ENCODE measurements at regions not wholly inside any gene's neighbourhood (a gene's known extent, or its start where the extent isn't known, plus 50 kb on each side); places are given as distances from the start of the nearest gene placed in this dataset.

- no peak overlapping the region for H3K27ac ChIP-seq
- no peak for TF ChIP-seq ZFX (IDR thresholded peaks at IDR 0.05)
- no peak for TF ChIP-seq CTCF (conservative IDR thresholded peaks at IDR 0.05)
Observed at GRCh38 chr1:228917755-228918154, 182.5 kb downstream of the RHOU start.

DNA sequence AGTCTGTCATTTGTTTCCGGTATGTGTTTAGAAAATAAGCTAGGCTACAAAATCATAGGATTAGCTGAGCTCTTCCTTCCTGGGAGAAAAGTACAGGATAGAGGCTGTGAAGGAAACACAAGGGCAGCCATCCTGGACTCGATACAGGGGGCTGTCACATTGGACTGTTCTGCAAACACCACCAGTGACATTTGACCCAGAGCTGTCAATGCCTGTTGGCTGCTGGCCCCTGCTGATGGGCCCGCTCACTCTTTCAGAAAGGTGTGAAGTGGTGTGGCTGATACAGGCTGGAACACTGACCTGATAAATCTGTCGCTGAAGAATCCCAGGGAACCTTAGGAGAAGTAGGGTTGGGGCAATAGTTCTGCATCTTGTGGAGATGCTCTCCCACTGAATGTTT, 183.1 kb downstream of the RHOU start:
- H3K27ac ChIP-seq: no peak overlapping the region
- TF ChIP-seq CTCF (conservative IDR thresholded peaks at IDR 0.05) (no peak), ZFX (IDR thresholded peaks at IDR 0.05) (no peak)

GRCh38 chr1:228919914-228920313, 184.6 kb downstream of the RHOU start:
- no peak overlapping the region for H3K27ac ChIP-seq
- TF ChIP-seq CTCF (conservative IDR thresholded peaks at IDR 0.05) (no peak), ZFX (IDR thresholded peaks at IDR 0.05) (no peak)

DNA sequence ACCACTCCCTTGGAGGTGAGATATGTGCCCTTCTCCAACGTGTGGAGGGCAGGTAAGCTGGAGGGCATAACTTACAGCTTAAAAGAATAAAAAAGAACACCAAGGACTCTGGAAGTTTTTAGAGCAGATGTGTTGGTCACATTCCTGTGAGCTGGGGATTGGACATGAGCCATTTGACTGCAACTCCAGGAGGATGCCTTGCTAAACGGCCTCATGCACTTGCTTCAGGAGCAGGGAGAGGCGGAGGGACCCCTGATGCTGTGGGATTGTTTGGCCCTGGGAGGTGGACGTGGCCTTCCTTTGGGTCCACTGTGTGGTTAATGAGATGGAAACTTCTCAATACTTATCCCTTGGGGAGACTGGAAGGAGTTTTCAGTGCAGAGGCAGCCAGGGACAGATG, 185.6 kb downstream of the RHOU start:
- TF ChIP-seq CTCF (conservative IDR thresholded peaks at IDR 0.05) (no peak), ZFX (IDR thresholded peaks at IDR 0.05) (no peak)
- no peak overlapping the region for H3K27ac ChIP-seq

GRCh38 chr1:228921481-228921880, 186.2 kb downstream of the RHOU start:
- no peak for TF ChIP-seq CTCF (conservative IDR thresholded peaks at IDR 0.05)
- no peak for TF ChIP-seq ZFX (IDR thresholded peaks at IDR 0.05)
- no peak overlapping the region for H3K27ac ChIP-seq

GRCh38 chr1:228922722-228923376, 187.6 kb downstream of the RHOU start:
- TF ChIP-seq ZFX (IDR thresholded peaks at IDR 0.05): no peak
- no peak for TF ChIP-seq CTCF (conservative IDR thresholded peaks at IDR 0.05)
- no peak overlapping the region for H3K27ac ChIP-seq

DNA sequence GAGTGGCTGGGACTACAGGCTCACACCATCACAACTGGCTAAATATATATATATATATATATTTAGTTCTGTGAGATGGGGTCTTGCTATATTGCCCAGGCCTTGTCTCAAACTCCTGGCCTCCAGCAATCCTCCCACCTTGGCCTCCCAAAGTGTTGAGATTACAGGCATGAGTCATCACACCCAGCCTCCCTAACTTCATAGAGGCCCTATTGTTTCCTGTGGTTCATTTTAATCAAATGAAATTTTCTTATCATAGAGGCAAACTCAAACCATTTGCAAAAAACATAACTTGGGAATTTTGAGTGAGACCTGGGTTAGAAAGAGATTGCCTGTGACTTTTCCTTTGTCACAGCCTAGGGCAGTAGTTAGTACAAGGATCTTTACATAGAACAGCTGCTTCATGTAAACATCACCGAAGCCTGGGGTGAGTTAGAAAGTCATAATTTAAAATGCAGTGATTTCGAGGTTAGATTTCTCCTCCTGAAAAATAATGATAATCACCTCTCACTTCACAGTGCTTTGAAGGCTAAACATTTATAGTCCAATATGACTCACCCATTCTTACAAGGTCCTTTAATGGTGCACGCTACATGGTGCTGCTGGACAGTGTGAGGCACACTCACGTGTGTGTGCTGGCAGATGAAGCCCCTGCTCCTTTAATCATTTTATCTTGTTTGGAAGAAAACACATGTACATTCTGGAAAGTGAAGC, 188.9 kb downstream of the RHOU start:
- H3K27ac ChIP-seq: no peak overlapping the region
- TF ChIP-seq CTCF (conservative IDR thresholded peaks at IDR 0.05) (no peak), ZFX (IDR thresholded peaks at IDR 0.05) (no peak)

Measured in C4-2B (cell line).